ENCODE measurements at regions not wholly inside any gene's neighbourhood (a gene's known extent, or its start where the extent isn't known, plus 50 kb on each side); places are given as distances from the start of the nearest gene placed in this dataset.

GRCh38 chr1:104733866-104734265, 984.2 kb downstream of the AMY1C start (continued):
- no peak for TF ChIP-seq ZNF770 (CRISPR knock-in tag; IDR thresholded peaks at IDR 0.05)
- no peak for TF ChIP-seq STAT6 (CRISPR knock-in tag; IDR thresholded peaks at IDR 0.05; ENCODE audit: borderline replicate concordance)
- TF ChIP-seq AGO1 (IDR thresholded peaks at IDR 0.05; ENCODE audit: low read depth, low read length, poor library complexity, severe bottlenecking): no peak
- TF ChIP-seq ZFP1 (CRISPR knock-in tag; IDR thresholded peaks at IDR 0.05): no peak
- no peak for TF ChIP-seq ZNF484 (CRISPR knock-in tag; IDR thresholded peaks at IDR 0.05; ENCODE audit: borderline replicate concordance, low read depth)
- TF ChIP-seq HCFC1 (IDR thresholded peaks at IDR 0.05; ENCODE audit: low read depth, low read length): no peak

GRCh38 chr1:104745875-104746274, 996.2 kb downstream of the AMY1C start:
- Histone ChIP-seq H3K27me3 (ENCODE audit: control insufficient read depth in 1 of 2, insufficient read depth in 2 of 2, low read length in 2 of 2) (no peaks in the 10 kb centered on the region), H3K9ac (ENCODE audit: insufficient read depth, low read depth, low read length) (no peak overlapping the region), H3K9me3 (ENCODE audit: low read length) (no peaks in the 10 kb centered on the region), H3K4me2 (ENCODE audit: low read depth, low read length) (no peak overlapping the region), H3K79me2 (ENCODE audit: insufficient read depth, low read length) (no peaks in the 10 kb centered on the region), H4K20me1 (ENCODE audit: insufficient read depth, low read length) (no peaks in the 10 kb centered on the region), H3K27ac (ENCODE audit: extremely low read length, insufficient read depth, low read length) (no peak overlapping the region), H3K4me3 (replicated peaks in 1 of 3; ENCODE audit: insufficient read depth in 1 of 3, low read depth in 2 of 3, low read length in 3 of 3) (no peak overlapping the region), H3K4me1 (ENCODE audit: insufficient read depth, low read length) (no peaks in the 10 kb centered on the region), H2AFZ (ENCODE audit: low read length) (no peak overlapping the region), H3K36me3 (replicated peaks in 1 of 2; ENCODE audit: control insufficient read depth in 1 of 2, insufficient read depth in 2 of 2, low read length in 2 of 2) (no peaks in the 10 kb centered on the region)
- no TSS peak for BruUV-seq (replicated peaks)
- FAIRE-seq (no peak), DNase-seq (ENCODE audit: low spot score) (no peak), ATAC-seq (no peak)
- in situ Hi-C loops (cut with HindIII; ENCODE audit: extremely low pct_ligation_motif_present, low pct_unique_long_range_greater_than_20kb) (no loop called here), intact Hi-C loops (cut with micrococcal nuclease; ENCODE audit: unreplicated experiment) (no loop called here)
- WGBS (ENCODE audit: low lambda C conversion rate): 1% methylated on average over 2 of the region's 2 CpGs
- TF ChIP-seq BRF2 (CRISPR knock-in tag; IDR thresholded peaks at IDR 0.05) (no peak), RFX3 (CRISPR knock-in tag; IDR thresholded peaks at IDR 0.05) (no peak), ZNF816 (CRISPR knock-in tag; IDR thresholded peaks at IDR 0.05; ENCODE audit: borderline replicate concordance) (no peak), SIX4 (CRISPR knock-in tag; IDR thresholded peaks at IDR 0.05) (no peak), ZNF124 (CRISPR knock-in tag; IDR thresholded peaks at IDR 0.05) (no peak), PRPF4 (IDR thresholded peaks at IDR 0.05; ENCODE audit: low read depth, low read length, poor library complexity, severe bottlenecking) (no peak), BCL6 (CRISPR knock-in tag; IDR thresholded peaks at IDR 0.05) (no peak), PATZ1 (CRISPR knock-in tag; IDR thresholded peaks at IDR 0.05) (no peak), ZFP41 (CRISPR knock-in tag; IDR thresholded peaks at IDR 0.05; ENCODE audit: borderline replicate concordance) (no peak), ZKSCAN1 (IDR thresholded peaks at IDR 0.05; ENCODE audit: low read length) (no peak)
- ChIA-PET CTCF (ENCODE audit: low intra/inter-chr PET ratio, low total read pairs) (no interaction called here), POLR2A (no interaction called here)
